ENCODE measurements at regions not wholly inside any gene's neighbourhood (a gene's known extent, or its start where the extent isn't known, plus 50 kb on each side); places are given as distances from the start of the nearest gene placed in this dataset.
A peak's percentile ranks its signal among the peaks of the same experiment; 100 is the strongest.
"Not testable (repeated sequence)": the region's sequence is repeated elsewhere in the genome, so short reads cannot be mapped to it uniquely, and the experiment has no call there.

DNA sequence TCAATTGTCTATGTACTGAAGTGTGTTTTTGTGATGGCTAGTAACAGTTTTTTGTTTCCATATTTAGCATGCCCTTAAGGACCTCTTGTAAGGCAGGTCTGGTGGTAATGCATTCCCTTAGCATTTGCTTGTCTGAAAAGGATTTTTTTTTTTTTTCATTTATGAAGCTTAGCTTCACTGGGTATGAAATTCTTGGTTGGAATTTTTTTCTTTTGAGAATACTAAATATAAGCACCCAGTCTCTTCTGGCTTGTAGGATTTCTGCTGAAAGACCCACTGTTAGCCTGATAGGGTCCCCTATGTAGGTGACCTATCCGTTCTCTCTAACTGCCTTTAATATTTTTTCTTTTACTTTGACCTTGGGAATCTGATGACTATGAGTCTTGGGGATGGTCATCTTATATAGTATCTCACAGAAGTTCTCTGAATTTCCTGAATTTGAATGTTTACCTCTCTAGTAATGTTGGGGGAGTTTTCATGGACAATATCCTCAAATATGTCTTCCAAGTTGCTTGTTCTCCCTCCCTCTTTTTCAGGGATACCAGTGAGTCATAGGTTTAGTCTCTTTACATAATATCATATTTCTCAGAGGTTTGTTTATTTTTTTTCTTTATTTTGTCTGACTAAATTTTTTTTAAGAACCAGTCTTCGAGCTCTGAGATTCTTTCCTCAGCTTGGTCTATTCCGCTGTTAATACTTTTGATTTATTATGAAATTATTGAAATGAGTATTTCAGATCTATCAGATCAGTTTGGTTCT is 157.1 kb upstream of the PGRMC2 start:
- Histone ChIP-seq H3K4me1 (no peaks in the 10 kb centered on the region), H3K36me3 (no peaks in the 10 kb centered on the region), H3K9me3 (peaks cover 9% of the 10 kb centered on the region), H3K27ac (no peak overlapping the region), H3K4me3 (no peak overlapping the region), H3K27me3 (no peaks in the 10 kb centered on the region)
- WGBS: 96% methylated on average over 3 of the region's 3 CpGs
- no peak for DNase-seq (ENCODE audit: low spot score in 2 of 2)
- TF ChIP-seq EP300 (IDR thresholded peaks at IDR 0.05) (no peak), POLR2A (IDR thresholded peaks at IDR 0.05) (no peak), POLR2AphosphoS5 (IDR thresholded peaks at IDR 0.05) (no peak)

DNA sequence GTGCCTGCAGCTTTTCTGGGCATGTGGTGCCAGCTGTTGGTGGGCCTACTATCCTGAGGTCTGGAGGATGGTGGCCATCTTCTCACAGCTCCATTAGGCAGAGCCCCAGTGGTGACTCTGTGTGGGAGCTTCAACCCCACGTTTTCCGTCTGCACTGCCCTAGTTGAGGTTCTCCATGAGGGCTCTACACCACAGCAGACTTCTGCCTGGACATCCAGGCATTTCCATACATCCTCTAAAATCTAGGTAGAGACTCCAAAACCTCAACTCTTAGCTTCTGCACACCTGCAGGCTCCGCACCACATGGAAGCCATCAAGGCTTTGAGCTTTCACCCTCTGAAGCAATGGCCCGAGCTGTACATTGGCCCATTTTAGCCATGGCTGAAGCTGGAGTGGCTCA is 153.3 kb upstream of the PGRMC2 start:
- TF ChIP-seq, protein P1, sequence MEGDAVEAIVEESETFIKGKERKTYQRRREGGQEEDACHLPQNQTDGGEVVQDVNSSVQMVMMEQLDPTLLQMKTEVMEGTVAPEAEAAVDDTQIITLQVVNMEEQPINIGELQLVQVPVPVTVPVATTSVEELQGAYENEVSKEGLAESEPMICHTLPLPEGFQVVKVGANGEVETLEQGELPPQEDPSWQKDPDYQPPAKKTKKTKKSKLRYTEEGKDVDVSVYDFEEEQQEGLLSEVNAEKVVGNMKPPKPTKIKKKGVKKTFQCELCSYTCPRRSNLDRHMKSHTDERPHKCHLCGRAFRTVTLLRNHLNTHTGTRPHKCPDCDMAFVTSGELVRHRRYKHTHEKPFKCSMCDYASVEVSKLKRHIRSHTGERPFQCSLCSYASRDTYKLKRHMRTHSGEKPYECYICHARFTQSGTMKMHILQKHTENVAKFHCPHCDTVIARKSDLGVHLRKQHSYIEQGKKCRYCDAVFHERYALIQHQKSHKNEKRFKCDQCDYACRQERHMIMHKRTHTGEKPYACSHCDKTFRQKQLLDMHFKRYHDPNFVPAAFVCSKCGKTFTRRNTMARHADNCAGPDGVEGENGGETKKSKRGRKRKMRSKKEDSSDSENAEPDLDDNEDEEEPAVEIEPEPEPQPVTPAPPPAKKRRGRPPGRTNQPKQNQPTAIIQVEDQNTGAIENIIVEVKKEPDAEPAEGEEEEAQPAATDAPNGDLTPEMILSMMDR (IDR thresholded peaks at IDR 0.05): no peak
- no peak for TF ChIP-seq POLR2A (IDR thresholded peaks at IDR 0.05)
- no peak for TF ChIP-seq POLR2AphosphoS5 (IDR thresholded peaks at IDR 0.05)
- TF ChIP-seq EP300 (IDR thresholded peaks at IDR 0.05): no peak
- Histone ChIP-seq H3K27me3 (no peaks in the 10 kb centered on the region), H3K9me3 (peaks cover 9% of the 10 kb centered on the region), H3K27ac (no peak overlapping the region), H3K36me3 (no peaks in the 10 kb centered on the region), H3K4me1 (no peaks in the 10 kb centered on the region), H3K4me3 (no peak overlapping the region)
- no peak for DNase-seq (ENCODE audit: low spot score in 2 of 2)
- WGBS: 95% methylated on average over 4 of the region's 4 CpGs

DNA sequence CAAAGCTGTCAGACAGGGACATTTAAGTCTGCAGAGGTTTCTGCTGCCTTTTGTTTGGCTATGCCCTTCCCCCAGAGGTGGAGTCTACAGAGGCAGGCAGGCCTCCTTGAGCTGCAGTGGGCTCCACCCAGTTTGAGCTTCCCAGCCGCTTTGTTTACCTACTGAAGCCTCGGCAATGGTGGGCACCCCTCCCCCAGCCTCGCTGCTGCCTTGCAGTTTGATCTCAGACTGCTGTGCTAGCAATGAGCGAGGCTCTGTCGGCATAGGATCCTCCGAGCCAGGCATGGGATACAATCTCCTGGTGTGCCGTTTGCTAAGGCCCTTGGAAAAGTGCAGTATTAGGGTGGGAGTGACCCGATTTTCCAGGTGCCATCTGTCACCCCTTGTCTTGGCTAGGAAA is 149.4 kb upstream of the PGRMC2 start:
- not testable (repeated sequence) for H3K36me3 ChIP-seq; H3K27ac ChIP-seq; H3K4me1 ChIP-seq; H3K27me3 ChIP-seq; H3K9me3 ChIP-seq; DNase-seq (ENCODE audit: low spot score in 2 of 2); H3K4me3 ChIP-seq
- WGBS: 96% methylated on average over 8 of the region's 8 CpGs

DNA sequence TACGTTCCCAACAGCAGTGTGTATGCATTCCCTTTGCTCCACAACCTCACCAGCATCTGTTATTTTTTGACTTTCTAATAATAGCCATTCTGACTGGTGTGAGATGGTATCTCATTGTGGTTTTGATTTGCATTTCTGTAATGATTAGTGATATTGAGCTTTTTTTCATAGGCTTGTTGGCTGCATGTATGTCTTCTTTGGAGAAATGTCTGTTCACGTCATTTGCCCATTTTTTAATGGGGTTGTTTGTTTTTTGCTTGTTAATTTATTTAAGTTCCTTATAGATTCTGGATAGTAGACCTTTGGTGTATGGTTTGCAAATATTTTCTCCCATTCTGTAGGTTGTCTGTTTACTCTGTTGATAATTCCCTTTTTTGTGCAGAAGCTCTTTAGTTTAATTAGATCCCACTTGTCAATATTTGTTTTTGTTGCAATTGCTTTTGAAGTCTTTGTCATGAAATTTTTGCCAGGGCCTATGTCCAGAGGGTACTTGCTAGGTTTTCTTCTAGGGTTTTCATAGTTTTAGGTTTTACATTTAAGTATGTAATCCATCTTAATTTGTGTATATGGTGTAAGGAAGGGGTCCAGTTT is 141.5 kb upstream of the PGRMC2 start:
- H3K9me3 ChIP-seq; H3K4me3 ChIP-seq; H3K36me3 ChIP-seq; H3K27me3 ChIP-seq; H3K27ac ChIP-seq; DNase-seq (ENCODE audit: low spot score in 2 of 2): not testable (repeated sequence)
- peaks cover 16% of the 10 kb centered on the region for H3K4me1 ChIP-seq
- WGBS: 90% methylated on average over 2 of the region's 2 CpGs

DNA sequence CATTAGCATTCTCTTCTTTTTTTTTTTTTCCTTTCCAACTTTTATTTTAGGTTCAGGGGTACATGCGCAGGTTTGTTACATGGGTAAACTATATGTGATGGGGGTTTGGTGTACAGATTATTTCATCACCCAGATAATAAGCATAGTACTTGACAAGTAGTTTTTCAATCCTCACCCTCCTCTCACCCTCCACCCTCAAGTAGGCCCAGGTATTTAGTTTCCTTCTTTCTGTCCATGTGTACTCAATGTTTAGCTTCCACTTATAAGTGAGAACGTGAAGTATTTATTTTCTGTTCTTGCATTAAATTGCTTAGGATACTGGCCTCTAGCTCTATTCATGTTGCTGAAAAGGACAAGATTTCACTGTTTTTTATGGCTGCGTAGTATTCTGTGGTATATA is 140.8 kb upstream of the PGRMC2 start:
- H3K9me3 ChIP-seq: no peaks in the 10 kb centered on the region
- no peak overlapping the region for H3K4me3 ChIP-seq
- H3K27ac ChIP-seq: no peak overlapping the region

DNA sequence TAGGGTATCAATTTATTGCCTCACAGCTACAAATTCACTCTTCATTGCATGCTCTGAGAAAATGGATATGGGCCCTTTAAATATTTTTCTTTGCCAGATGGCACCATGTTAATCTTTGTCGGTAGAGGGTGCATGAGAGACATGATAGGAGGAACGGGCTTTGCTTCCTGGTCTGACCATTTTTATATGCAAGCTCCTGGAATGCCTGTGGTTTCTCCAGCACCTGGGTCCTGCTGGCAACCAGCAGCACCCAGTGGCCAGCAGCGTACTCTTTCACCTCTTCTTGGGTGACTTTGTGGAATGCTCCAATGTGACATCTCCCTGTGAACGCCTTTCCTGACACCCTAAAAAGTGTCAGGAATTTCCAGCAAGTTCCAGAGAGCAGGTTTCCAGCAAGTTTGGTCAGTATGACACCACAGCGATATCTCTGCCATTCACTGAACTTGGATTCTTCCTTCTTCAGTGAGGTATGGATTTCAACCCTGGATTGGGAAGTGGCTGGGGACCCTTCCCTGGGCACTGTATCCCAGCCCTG is 140.3 kb upstream of the PGRMC2 start:
- 53% methylated on average over 5 of the region's 5 CpGs for WGBS
- Histone ChIP-seq H3K9me3 (no peaks in the 10 kb centered on the region), H3K4me3 (peak overlapping the region; percentile 16), H3K27me3 (no peaks in the 10 kb centered on the region), H3K36me3 (no peaks in the 10 kb centered on the region), H3K27ac (no peak overlapping the region), H3K4me1 (peaks cover 18% of the 10 kb centered on the region)
- no peak for DNase-seq (ENCODE audit: low spot score in 2 of 2)
- TF ChIP-seq EP300 (IDR thresholded peaks at IDR 0.05): no peak
- TF ChIP-seq, protein P1 (IDR thresholded peaks at IDR 0.05): peak in 1 of 2 donors; percentile 22

More for the DNA sequence above, 140.8 kb upstream of the PGRMC2 start:
- no peak for DNase-seq (ENCODE audit: low spot score in 2 of 2)
- Histone ChIP-seq H3K27me3 (no peaks in the 10 kb centered on the region), H3K4me1 (peaks cover 18% of the 10 kb centered on the region), H3K36me3 (no peaks in the 10 kb centered on the region)
- TF ChIP-seq, protein P1 (IDR thresholded peaks at IDR 0.05): no peak
- TF ChIP-seq POLR2AphosphoS5 (IDR thresholded peaks at IDR 0.05): no peak
- TF ChIP-seq POLR2A (IDR thresholded peaks at IDR 0.05): no peak
- TF ChIP-seq EP300 (IDR thresholded peaks at IDR 0.05): no peak
- WGBS: 93% methylated on average over 3 of the region's 3 CpGs

Measured in suprapubic skin (tissue), 4 donors.